ENCODE measurements at regions not wholly inside any gene's neighbourhood (a gene's known extent, or its start where the extent isn't known, plus 50 kb on each side); places are given as distances from the start of the nearest gene placed in this dataset.
A peak's percentile ranks its signal among the peaks of the same experiment; 100 is the strongest.

DNA sequence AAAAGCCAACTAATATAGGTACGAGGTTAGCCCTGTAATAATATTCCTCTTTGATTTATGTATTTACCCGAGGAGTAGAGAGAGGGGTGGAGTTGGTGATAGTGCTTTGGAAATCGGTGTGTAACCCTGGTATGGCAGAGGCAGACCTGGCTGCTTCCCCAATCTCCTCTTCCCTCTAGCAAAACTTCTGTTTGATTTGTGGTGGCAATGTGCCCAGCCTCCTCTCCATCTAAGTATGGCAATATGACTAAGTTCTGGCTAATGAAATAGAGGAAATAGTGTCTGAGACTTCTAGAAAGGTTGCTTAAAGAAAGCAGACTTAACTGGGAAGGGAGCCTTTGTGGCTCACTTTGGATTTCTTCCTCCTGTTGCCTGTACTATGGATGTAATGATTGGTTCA lies 491.1 kb downstream of the ENC1 start:
- no peak overlapping the region for H3K4me3 ChIP-seq (replicated peaks in 1 of 2; ENCODE audit: low read depth in 2 of 2, low read length in 2 of 2)
- TF ChIP-seq CTCF (IDR thresholded peaks at IDR 0.05; ENCODE audit: low read depth, low read length) = no peak
- peak in 1 of 2 donors; percentile 74 for DNase-seq (ENCODE audit: low read depth in 2 of 2)

- no peak overlapping the region for H3K4me3 ChIP-seq (replicated peaks in 1 of 2; ENCODE audit: low read depth in 2 of 2, low read length in 2 of 2)
- TF ChIP-seq CTCF (IDR thresholded peaks at IDR 0.05; ENCODE audit: low read depth, low read length) = no peak
- DNase-seq (ENCODE audit: low read depth in 2 of 2) = no peak
These were observed 492.2 kb downstream of the ENC1 start for GRCh38 chr5:74148321-74148720.

DNA sequence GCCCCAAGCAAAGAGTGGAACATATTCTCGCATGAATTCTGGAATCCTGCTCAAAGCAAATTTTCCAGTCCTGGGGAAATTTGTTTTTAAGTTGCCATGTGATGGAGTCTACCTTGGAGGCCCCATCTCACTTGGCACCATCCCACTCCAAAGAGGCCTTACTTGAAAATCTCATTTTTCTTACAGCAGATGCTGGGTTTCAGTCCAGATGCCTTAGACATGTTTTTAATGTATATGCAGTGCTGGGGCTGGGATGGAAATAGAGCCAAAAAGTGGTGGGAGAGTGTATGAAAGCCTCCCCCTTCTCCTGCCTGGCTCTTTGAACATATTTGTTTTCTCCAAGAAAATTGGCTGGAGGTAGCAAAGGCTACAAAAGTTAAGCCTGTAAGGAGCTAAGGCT lies 493.7 kb downstream of the ENC1 start:
- no peak for TF ChIP-seq CTCF (IDR thresholded peaks at IDR 0.05; ENCODE audit: low read depth, low read length)
- no peak for DNase-seq (ENCODE audit: low read depth in 2 of 2)

DNA sequence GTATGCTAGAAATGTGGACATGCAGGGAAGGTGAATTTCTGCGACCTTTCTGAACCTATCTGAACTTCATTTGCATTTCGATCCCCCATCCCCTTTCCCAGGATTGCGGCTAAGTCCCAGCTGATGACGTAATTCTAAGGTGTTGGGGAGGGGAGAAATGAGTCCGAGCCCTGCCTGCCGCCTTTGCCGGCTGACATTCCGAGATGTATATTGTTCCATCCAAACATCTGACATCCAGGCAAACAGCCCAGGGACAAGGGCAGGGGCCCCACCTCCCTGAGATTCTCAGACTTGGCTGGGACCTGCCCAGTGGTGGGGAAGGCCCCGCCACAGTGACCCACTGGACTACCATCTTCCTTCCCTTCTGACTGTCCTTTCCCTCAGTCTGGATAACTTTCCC lies 494.6 kb downstream of the ENC1 start:
- no peak for DNase-seq (ENCODE audit: low read depth in 2 of 2)
- TF ChIP-seq CTCF (IDR thresholded peaks at IDR 0.05; ENCODE audit: low read depth, low read length) = no peak
- no peak overlapping the region for H3K4me3 ChIP-seq (replicated peaks in 1 of 2; ENCODE audit: low read depth in 2 of 2, low read length in 2 of 2)

More for the DNA sequence above, 493.7 kb downstream of the ENC1 start:
- H3K4me3 ChIP-seq (replicated peaks in 1 of 2; ENCODE audit: low read depth in 2 of 2, low read length in 2 of 2) = no peak overlapping the region

- DNase-seq (ENCODE audit: low read depth in 2 of 2) = no peak
- no peak overlapping the region for H3K4me3 ChIP-seq (replicated peaks in 1 of 2; ENCODE audit: low read depth in 2 of 2, low read length in 2 of 2)
- TF ChIP-seq CTCF (IDR thresholded peaks at IDR 0.05; ENCODE audit: low read depth, low read length) = no peak
These were observed 496.7 kb downstream of the ENC1 start for GRCh38 chr5:74143721-74144330.

DNA sequence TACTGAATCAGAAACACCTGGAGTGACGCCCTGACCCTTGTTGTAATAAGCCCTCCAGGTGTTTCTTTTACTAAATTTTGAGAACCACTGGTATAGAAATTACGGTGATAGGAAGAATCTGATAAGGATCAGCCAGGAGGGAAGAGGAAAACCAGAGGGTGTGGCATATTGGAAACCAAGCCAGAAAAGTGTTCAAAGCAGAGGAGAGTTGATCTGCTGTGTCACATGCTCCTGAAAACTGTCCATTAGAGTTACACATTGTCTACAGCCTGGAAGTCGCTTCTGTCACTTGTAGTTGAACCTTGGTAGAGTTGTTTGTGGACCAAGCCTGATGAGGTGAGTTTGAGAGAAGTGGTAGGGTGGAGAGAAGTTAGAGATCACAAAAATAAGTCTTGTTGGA lies 497.4 kb downstream of the ENC1 start:
- H3K4me3 ChIP-seq (replicated peaks in 1 of 2; ENCODE audit: low read depth in 2 of 2, low read length in 2 of 2) = no peak overlapping the region
- no peak for DNase-seq (ENCODE audit: low read depth in 2 of 2)
- TF ChIP-seq CTCF (IDR thresholded peaks at IDR 0.05; ENCODE audit: low read depth, low read length) = no peak

- no peak overlapping the region for H3K4me3 ChIP-seq (replicated peaks in 1 of 2; ENCODE audit: low read depth in 2 of 2, low read length in 2 of 2)
- peak; percentile 2 to 76 for DNase-seq (ENCODE audit: low read depth in 2 of 2)
- TF ChIP-seq CTCF (IDR thresholded peaks at IDR 0.05; ENCODE audit: low read depth, low read length) = no peak
These were observed 499.5 kb downstream of the ENC1 start for GRCh38 chr5:74141053-74141452.

All from cardiac fibroblast (primary cell).